WTC11 (cell line): ENCODE measurements at regions not wholly inside any gene's neighbourhood (a gene's known extent, or its start where the extent isn't known, plus 50 kb on each side); places are given as distances from the start of the nearest gene placed in this dataset.
"Not testable (repeated sequence)": the region's sequence is repeated elsewhere in the genome, so short reads cannot be mapped to it uniquely, and the experiment has no call there.

ENCODE experiments used
- ATAC-seq: fragments of 200-7000 bp; cut with Tn5 transposase; 2 replicates; pipeline ENCODE4 v1.10.0; 2021; ENCODE audit warnings: mild to moderate bottlenecking, moderate library complexity
- CTCF ChIA-PET: fragments of 300-600 bp; sonication (Branson Sonifier 250); formaldehyde crosslinking; loops from one replicate; lab custom pipeline; 2021; ENCODE audit warnings: antibody characterized with exemption; lab: Charles Lee
- POLR2A ChIA-PET: fragments of 350-600 bp; sonication (Branson Sonifier 250); formaldehyde crosslinking; loops from one replicate; lab custom pipeline; 2021; ENCODE audit warnings: antibody characterized with exemption; lab: Charles Lee
- DNase-seq: peaks from one replicate; pipeline ENCODE4 v3.0.0; 2021; ENCODE audit warnings: low spot score
- H3K27ac Mint-ChIP-seq: 2 replicates; pipeline ENCODE4 v1.8.0; 2021; ENCODE audit warnings: mixed read lengths
- H3K27me3 Mint-ChIP-seq: 2 replicates; pipeline ENCODE4 v1.8.0; 2021; ENCODE audit warnings: low read depth, mild to moderate bottlenecking, moderate library complexity, mixed read lengths
- H3K36me3 Mint-ChIP-seq: 2 replicates; pipeline ENCODE4 v1.8.0; 2021; ENCODE audit warnings: mixed read lengths
- H3K4me1 Mint-ChIP-seq: 2 replicates; pipeline ENCODE4 v1.8.0; 2022; ENCODE audit warnings: mixed read lengths
- H3K4me3 Mint-ChIP-seq: 2 replicates; pipeline ENCODE4 v1.8.0; 2021; ENCODE audit warnings: mild to moderate bottlenecking, moderate library complexity, mixed read lengths
- H3K9me3 Mint-ChIP-seq: 2 replicates; pipeline ENCODE4 v1.8.0; 2021; ENCODE audit warnings: mixed read lengths
- AR ChIP-seq: fragments of 250-450 bp; sonication (Bioruptor Pico); IDR thresholded peaks from 2 replicates; pipeline ENCODE4 v1.9.0; 2021; ENCODE audit warnings: mild to moderate bottlenecking
- CBFB ChIP-seq: sonication (generic); formaldehyde crosslinking; IDR thresholded peaks from 2 replicates; pipeline ENCODE4 v1.8.1; 2022; ENCODE audit warnings: mild to moderate bottlenecking, low read depth, missing genetic modification reagents
- CREM ChIP-seq: sonication (generic); formaldehyde crosslinking; IDR thresholded peaks from 2 replicates; pipeline ENCODE4 v1.8.1; 2022; ENCODE audit warnings: mild to moderate bottlenecking, missing genetic modification reagents, moderate library complexity
- FOXK1 ChIP-seq: sonication (generic); formaldehyde crosslinking; IDR thresholded peaks from 2 replicates; pipeline ENCODE4 v1.8.0; 2022; ENCODE audit warnings: mild to moderate bottlenecking, moderate library complexity, missing genetic modification reagents
- FOXP1 ChIP-seq: sonication (generic); formaldehyde crosslinking; IDR thresholded peaks from 2 replicates; pipeline ENCODE4 v1.8.0; 2022; ENCODE audit warnings: missing genetic modification reagents, mild to moderate bottlenecking, moderate library complexity, borderline replicate concordance
- GTF2I ChIP-seq: fragments of 250-450 bp; sonication (Bioruptor Pico); conservative IDR thresholded peaks from 2 replicates; pipeline ENCODE4 v1.4.0; 2021; ENCODE audit warnings: mild to moderate bottlenecking
- HMGA2 ChIP-seq: fragments of 250-450 bp; sonication (Bioruptor Pico); IDR thresholded peaks from 2 replicates; pipeline ENCODE4 v1.4.0; 2021; ENCODE audit warnings: mild to moderate bottlenecking, moderate library complexity
- HMGXB4 ChIP-seq: sonication (generic); formaldehyde crosslinking; IDR thresholded peaks from 2 replicates; pipeline ENCODE4 v1.8.1; 2023; ENCODE audit warnings: mild to moderate bottlenecking, moderate library complexity, missing genetic modification reagents
- IRF2 ChIP-seq: sonication (generic); formaldehyde crosslinking; IDR thresholded peaks from 2 replicates; pipeline ENCODE4 v1.8.0; 2022; ENCODE audit warnings: low read depth, missing genetic modification reagents, borderline replicate concordance
- NR2C2 ChIP-seq: sonication (generic); formaldehyde crosslinking; IDR thresholded peaks from 2 replicates; pipeline ENCODE4 v1.8.0; 2022; ENCODE audit warnings: mild to moderate bottlenecking, missing genetic modification reagents
- NR3C1 ChIP-seq: sonication (generic); formaldehyde crosslinking; conservative IDR thresholded peaks from 2 replicates; pipeline ENCODE4 v1.8.1; 2023; ENCODE audit warnings: low read depth, mild to moderate bottlenecking, missing genetic modification reagents
- PREB ChIP-seq: sonication (generic); formaldehyde crosslinking; IDR thresholded peaks from 2 replicates; pipeline ENCODE4 v1.8.1; 2022; ENCODE audit warnings: mild to moderate bottlenecking, missing genetic modification reagents, moderate library complexity, borderline replicate concordance
- PRRX2 ChIP-seq: fragments of 250-450 bp; sonication (Bioruptor Pico); IDR thresholded peaks from 2 replicates; pipeline ENCODE4 v1.8.0; 2021; ENCODE audit warnings: mild to moderate bottlenecking
- RORB ChIP-seq: fragments of 250-450 bp; sonication (Bioruptor Pico); IDR thresholded peaks from 2 replicates; pipeline ENCODE4 v1.9.0; 2021; ENCODE audit warnings: mild to moderate bottlenecking
- SMAD4 ChIP-seq: sonication (generic); formaldehyde crosslinking; IDR thresholded peaks from 2 replicates; pipeline ENCODE4 v1.8.0; 2022; ENCODE audit warnings: mild to moderate bottlenecking, missing genetic modification reagents
- TEAD1 ChIP-seq: sonication (generic); formaldehyde crosslinking; IDR thresholded peaks from 2 replicates; pipeline ENCODE4 v1.8.0; 2022; ENCODE audit warnings: mild to moderate bottlenecking, missing genetic modification reagents
- TEAD4 ChIP-seq: sonication (generic); formaldehyde crosslinking; IDR thresholded peaks from 2 replicates; pipeline ENCODE4 v1.8.0; 2022; ENCODE audit warnings: mild to moderate bottlenecking, missing genetic modification reagents
- ZNF121 ChIP-seq: sonication (generic); formaldehyde crosslinking; IDR thresholded peaks from 2 replicates; pipeline ENCODE4 v1.8.0; 2023; ENCODE audit warnings: missing genetic modification reagents
- ZNF138 ChIP-seq: sonication (generic); formaldehyde crosslinking; conservative IDR thresholded peaks from 2 replicates; pipeline ENCODE4 v1.8.1; 2022; ENCODE audit warnings: mild to moderate bottlenecking, moderate library complexity, missing genetic modification reagents
- ZNF423 ChIP-seq: fragments of 250-450 bp; sonication (Bioruptor Pico); IDR thresholded peaks from 2 replicates; pipeline ENCODE4 v2.1.2; 2022; ENCODE audit warnings: mild to moderate bottlenecking, moderate library complexity
- TF ChIP-seq, protein P1 (sequence below): fragments of 250-450 bp; sonication (Bioruptor Pico); conservative IDR thresholded peaks from 2 replicates; pipeline ENCODE4 v1.9.0; 2021; ENCODE audit warnings: mild to moderate bottlenecking

- Mint-ChIP-seq H3K36me3 (no peaks in the 10 kb centered on the region), H3K27ac (no peak overlapping the region), H3K4me1 (peaks cover 5% of the 10 kb centered on the region), H3K27me3 (peaks cover 3% of the 10 kb centered on the region; the same call in 1 of the 2 replicates), H3K9me3 (no peaks in the 10 kb centered on the region), H3K4me3 (no peak overlapping the region)
- no peak for ATAC-seq
- POLR2A ChIA-PET = no interaction called here
- CTCF ChIA-PET = no interaction called here
- no peak for TF ChIP-seq CBFB (CRISPR knock-in tag)
- no peak for TF ChIP-seq NR2C2 (CRISPR knock-in tag)
- no peak for DNase-seq
Observed at GRCh38 chr4:1544861-1545281, 138.6 kb upstream of the NKX1-1 start.

DNA sequence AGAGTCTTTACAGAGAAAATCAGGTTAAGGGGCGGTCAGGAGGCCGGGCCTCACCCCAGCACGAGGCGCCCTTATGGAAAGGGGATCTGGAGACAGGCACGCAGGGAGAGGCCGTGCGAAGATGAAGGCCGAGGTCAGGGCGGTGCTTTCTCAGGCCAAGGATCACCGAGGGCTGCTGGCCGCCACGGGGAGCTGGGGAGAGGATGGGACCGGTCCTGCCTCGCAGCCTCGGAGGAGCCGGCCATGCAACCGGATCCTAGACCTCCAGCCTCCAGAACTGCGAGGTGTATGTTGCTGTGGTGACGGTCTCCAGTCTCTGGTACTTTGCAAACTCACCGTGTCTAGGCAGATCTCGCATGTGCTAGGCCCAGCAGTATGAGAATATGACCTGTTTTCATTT lies 138.2 kb upstream of the NKX1-1 start:
- POLR2A ChIA-PET, H3K27ac Mint-ChIP-seq, ATAC-seq, H3K9me3 Mint-ChIP-seq, H3K36me3 Mint-ChIP-seq, H3K4me1 Mint-ChIP-seq, DNase-seq, H3K27me3 Mint-ChIP-seq, H3K4me3 Mint-ChIP-seq: not testable (repeated sequence)
- CTCF ChIA-PET = interaction anchor here (0.7 kb wide), 1 partner anchor 61 kb away, joined by 3 read pairs; no protein-coding TSS in a partner anchor

- no peaks in the 10 kb centered on the region for H3K9me3 Mint-ChIP-seq
- no peaks in the 10 kb centered on the region for H3K36me3 Mint-ChIP-seq
- ChIA-PET POLR2A (no interaction called here), CTCF (interaction anchor here (0.7 kb wide), 1 partner anchor 61 kb away, joined by 3 read pairs; no protein-coding TSS in a partner anchor)
- H3K27me3 Mint-ChIP-seq = peaks cover 3% of the 10 kb centered on the region; the same call in 1 of the 2 replicates
- DNase-seq = no peak
- no peak overlapping the region for H3K27ac Mint-ChIP-seq
- TF ChIP-seq SMAD4 (CRISPR knock-in tag) = no peak
- TF ChIP-seq ZNF121 (CRISPR knock-in tag) = no peak
- TF ChIP-seq ZNF138 = no peak
- no peak for TF ChIP-seq RORB
- TF ChIP-seq TEAD4 (CRISPR knock-in tag) = no peak
- no peak for TF ChIP-seq FOXP1
- no peak for TF ChIP-seq NR3C1 (CRISPR knock-in tag)
- no peak for TF ChIP-seq CREM (CRISPR knock-in tag)
- TF ChIP-seq, protein P1, sequence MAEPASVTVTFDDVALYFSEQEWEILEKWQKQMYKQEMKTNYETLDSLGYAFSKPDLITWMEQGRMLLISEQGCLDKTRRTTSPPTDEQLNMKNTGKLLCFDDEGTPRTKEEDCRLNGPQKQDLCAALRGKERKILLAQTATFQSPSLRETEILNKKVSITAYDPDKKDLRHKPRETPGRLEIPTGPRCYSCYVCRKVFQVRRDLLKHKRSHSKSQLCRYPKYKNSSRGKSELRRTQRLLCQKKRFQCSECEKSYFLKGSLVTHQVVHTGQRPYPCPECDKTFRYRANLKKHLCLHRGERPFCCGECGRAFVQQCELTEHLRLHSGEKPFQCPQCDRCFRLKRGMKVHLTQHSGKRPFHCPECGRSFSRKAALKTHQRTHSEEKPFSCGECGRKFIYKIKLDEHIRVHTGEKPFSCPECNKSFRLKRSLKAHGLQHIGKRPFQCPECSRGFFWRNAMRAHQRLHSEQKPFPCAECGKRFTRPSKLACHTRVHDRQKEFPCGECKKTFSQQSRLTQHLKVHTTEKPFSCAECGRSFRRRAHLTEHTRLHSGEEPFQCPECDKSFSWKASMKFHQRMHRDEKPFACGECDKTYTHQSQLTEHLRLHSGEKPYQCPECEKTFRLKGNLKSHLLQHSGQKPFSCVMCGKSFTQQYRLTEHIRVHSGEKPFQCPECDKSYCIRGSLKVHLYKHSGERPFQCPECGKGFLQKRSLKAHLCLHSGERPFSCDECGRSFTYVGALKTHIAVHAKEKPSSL (CRISPR knock-in tag) = no peak
- TF ChIP-seq HMGXB4 (CRISPR knock-in tag) = no peak
- no peak for TF ChIP-seq ZNF423
- TF ChIP-seq, all 79 proteins: peak for 0
- Mint-ChIP-seq H3K4me1 (peaks cover 5% of the 10 kb centered on the region), H3K4me3 (no peak overlapping the region)
- no peak for ATAC-seq
Observed at GRCh38 chr4:1543976-1544375, 137.7 kb upstream of the NKX1-1 start.

- ChIA-PET POLR2A (no interaction called here), CTCF (no interaction called here)
- H3K36me3 Mint-ChIP-seq = no peaks in the 10 kb centered on the region
- no peak overlapping the region for H3K27ac Mint-ChIP-seq
- no peak overlapping the region for H3K4me3 Mint-ChIP-seq
- DNase-seq (no peak), ATAC-seq (no peak)
- H3K9me3 Mint-ChIP-seq = no peaks in the 10 kb centered on the region
- H3K4me1 Mint-ChIP-seq = peaks cover 3% of the 10 kb centered on the region
- H3K27me3 Mint-ChIP-seq = peaks cover 3% of the 10 kb centered on the region; the same call in 1 of the 2 replicates
- TF ChIP-seq PREB = no peak
- no peak for TF ChIP-seq FOXK1 (CRISPR knock-in tag)
- no peak for TF ChIP-seq GTF2I (CRISPR knock-in tag)
- no peak for TF ChIP-seq ZNF423
- TF ChIP-seq, protein P1 (CRISPR knock-in tag) = no peak
- no peak for TF ChIP-seq PRRX2 (CRISPR knock-in tag)
- no peak for TF ChIP-seq HMGA2 (CRISPR knock-in tag)
- TF ChIP-seq IRF2 (CRISPR knock-in tag) = no peak
- TF ChIP-seq TEAD1 (CRISPR knock-in tag) = no peak
- TF ChIP-seq AR (CRISPR knock-in tag) = no peak
Observed at GRCh38 chr4:1543561-1543960, 137.3 kb upstream of the NKX1-1 start.
